ENCODE measurements at regions not wholly inside any gene's neighbourhood (a gene's known extent, or its start where the extent isn't known, plus 50 kb on each side); places are given as distances from the start of the nearest gene placed in this dataset.
"Not testable (repeated sequence)": the region's sequence is repeated elsewhere in the genome, so short reads cannot be mapped to it uniquely, and the experiment has no call there.

DNA sequence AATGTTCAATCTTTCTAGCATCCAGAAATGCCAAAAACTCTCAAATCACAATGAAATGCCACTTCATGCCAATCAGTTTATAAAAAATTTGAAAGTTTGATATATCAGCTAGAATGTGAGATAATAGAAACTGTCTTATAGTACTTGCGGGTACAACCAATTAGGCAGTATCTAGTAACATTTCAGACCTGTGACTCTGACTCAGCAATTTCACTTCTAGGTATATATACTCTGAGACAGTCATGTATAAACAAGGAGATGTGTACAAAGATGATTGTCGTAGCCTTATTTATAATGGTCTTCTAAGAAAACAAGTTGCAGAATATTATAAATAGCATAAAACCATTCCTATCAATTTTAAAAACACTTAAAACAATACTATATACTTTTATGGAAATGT lies 252.3 kb upstream of the PODXL start:
- Mint-ChIP-seq H3K4me1 (no peaks in the 10 kb centered on the region), H3K9me3 (no peaks in the 10 kb centered on the region), H3K27me3 (ENCODE audit: low read depth) (peaks cover 2% of the 10 kb centered on the region; the same call in 1 of the 2 replicates), H3K27ac (no peak overlapping the region), H3K36me3 (no peaks in the 10 kb centered on the region), H3K4me3 (no peak overlapping the region)
- ChIA-PET POLR2A (no interaction called here), CTCF (no interaction called here)
- DNase-seq (ENCODE audit: low spot score): no peak
- no peak for TF ChIP-seq TEAD4 (CRISPR knock-in tag; IDR thresholded peaks at IDR 0.05)
- no peak for TF ChIP-seq KAT7 (CRISPR knock-in tag; IDR thresholded peaks at IDR 0.05; ENCODE audit: borderline replicate concordance)
- TF ChIP-seq ZNF416 (CRISPR knock-in tag; IDR thresholded peaks at IDR 0.05): no peak
- no peak for TF ChIP-seq E2F1 (CRISPR knock-in tag; IDR thresholded peaks at IDR 0.05)
- TF ChIP-seq, protein P1, sequence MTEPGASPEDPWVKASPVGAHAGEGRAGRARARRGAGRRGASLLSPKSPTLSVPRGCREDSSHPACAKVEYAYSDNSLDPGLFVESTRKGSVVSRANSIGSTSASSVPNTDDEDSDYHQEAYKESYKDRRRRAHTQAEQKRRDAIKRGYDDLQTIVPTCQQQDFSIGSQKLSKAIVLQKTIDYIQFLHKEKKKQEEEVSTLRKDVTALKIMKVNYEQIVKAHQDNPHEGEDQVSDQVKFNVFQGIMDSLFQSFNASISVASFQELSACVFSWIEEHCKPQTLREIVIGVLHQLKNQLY (CRISPR knock-in tag; IDR thresholded peaks at IDR 0.05): no peak
- TF ChIP-seq TCF7 (CRISPR knock-in tag; IDR thresholded peaks at IDR 0.05; ENCODE audit: low read depth): no peak
- no peak for TF ChIP-seq ETV6 (CRISPR knock-in tag; IDR thresholded peaks at IDR 0.05)
- no peak for TF ChIP-seq ATF3 (CRISPR knock-in tag; conservative IDR thresholded peaks at IDR 0.05)
- no peak for TF ChIP-seq ATF1 (CRISPR knock-in tag; IDR thresholded peaks at IDR 0.05)
- no peak for TF ChIP-seq ZNF263 (CRISPR knock-in tag; IDR thresholded peaks at IDR 0.05; ENCODE audit: low read depth)
- no peak for TF ChIP-seq ATF2 (CRISPR knock-in tag; IDR thresholded peaks at IDR 0.05; ENCODE audit: borderline replicate concordance, low read depth)
- TF ChIP-seq STAT6 (CRISPR knock-in tag; conservative IDR thresholded peaks at IDR 0.05; ENCODE audit: low read depth): no peak
- TF ChIP-seq NFATC4 (CRISPR knock-in tag; IDR thresholded peaks at IDR 0.05): no peak
- TF ChIP-seq, protein P2, sequence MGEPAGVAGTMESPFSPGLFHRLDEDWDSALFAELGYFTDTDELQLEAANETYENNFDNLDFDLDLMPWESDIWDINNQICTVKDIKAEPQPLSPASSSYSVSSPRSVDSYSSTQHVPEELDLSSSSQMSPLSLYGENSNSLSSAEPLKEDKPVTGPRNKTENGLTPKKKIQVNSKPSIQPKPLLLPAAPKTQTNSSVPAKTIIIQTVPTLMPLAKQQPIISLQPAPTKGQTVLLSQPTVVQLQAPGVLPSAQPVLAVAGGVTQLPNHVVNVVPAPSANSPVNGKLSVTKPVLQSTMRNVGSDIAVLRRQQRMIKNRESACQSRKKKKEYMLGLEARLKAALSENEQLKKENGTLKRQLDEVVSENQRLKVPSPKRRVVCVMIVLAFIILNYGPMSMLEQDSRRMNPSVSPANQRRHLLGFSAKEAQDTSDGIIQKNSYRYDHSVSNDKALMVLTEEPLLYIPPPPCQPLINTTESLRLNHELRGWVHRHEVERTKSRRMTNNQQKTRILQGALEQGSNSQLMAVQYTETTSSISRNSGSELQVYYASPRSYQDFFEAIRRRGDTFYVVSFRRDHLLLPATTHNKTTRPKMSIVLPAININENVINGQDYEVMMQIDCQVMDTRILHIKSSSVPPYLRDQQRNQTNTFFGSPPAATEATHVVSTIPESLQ (CRISPR knock-in tag; IDR thresholded peaks at IDR 0.05): no peak
- TF ChIP-seq CBFB (CRISPR knock-in tag; IDR thresholded peaks at IDR 0.05; ENCODE audit: low read depth): no peak
- no peak for TF ChIP-seq ELF4 (CRISPR knock-in tag; IDR thresholded peaks at IDR 0.05; ENCODE audit: low read depth)
- no peak for TF ChIP-seq ZNF512 (CRISPR knock-in tag; IDR thresholded peaks at IDR 0.05; ENCODE audit: borderline replicate concordance)
- TF ChIP-seq IRF2 (CRISPR knock-in tag; IDR thresholded peaks at IDR 0.05; ENCODE audit: borderline replicate concordance, low read depth): no peak
- ATAC-seq: no peak

DNA sequence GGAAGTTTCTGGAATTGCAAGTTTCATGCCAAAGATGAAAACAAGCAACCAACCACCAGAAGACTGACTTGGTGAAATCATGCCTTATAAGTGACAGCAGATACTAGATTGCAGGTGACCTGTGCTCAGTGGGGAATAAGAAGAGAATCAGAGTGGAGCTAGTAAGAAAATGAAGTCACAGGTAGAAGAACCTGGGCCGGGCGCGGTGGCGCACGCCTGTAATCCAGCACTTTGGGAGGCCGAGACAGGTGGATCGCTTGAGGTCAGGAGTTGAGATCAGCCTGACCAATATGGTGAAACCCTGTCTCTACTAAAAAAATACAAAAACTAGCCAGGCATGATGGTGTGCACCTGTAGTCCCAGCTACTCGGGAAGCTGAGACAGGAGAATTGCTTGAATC lies 251.7 kb upstream of the PODXL start:
- POLR2A ChIA-PET, H3K4me1 Mint-ChIP-seq, ATAC-seq: not testable (repeated sequence)

More for the DNA sequence above, 251.7 kb upstream of the PODXL start:
- CTCF ChIA-PET: interaction anchor here (0.7 kb wide), 1 partner anchor 116 kb away, joined by 3 read pairs; no protein-coding TSS in a partner anchor
- not testable (repeated sequence) for H3K36me3 Mint-ChIP-seq; H3K4me3 Mint-ChIP-seq; H3K9me3 Mint-ChIP-seq; H3K27ac Mint-ChIP-seq; DNase-seq (ENCODE audit: low spot score); H3K27me3 Mint-ChIP-seq (ENCODE audit: low read depth)
